ENCODE measurements at regions not wholly inside any gene's neighbourhood (a gene's known extent, or its start where the extent isn't known, plus 50 kb on each side); places are given as distances from the start of the nearest gene placed in this dataset.
"Not testable (repeated sequence)": the region's sequence is repeated elsewhere in the genome, so short reads cannot be mapped to it uniquely, and the experiment has no call there.

DNA sequence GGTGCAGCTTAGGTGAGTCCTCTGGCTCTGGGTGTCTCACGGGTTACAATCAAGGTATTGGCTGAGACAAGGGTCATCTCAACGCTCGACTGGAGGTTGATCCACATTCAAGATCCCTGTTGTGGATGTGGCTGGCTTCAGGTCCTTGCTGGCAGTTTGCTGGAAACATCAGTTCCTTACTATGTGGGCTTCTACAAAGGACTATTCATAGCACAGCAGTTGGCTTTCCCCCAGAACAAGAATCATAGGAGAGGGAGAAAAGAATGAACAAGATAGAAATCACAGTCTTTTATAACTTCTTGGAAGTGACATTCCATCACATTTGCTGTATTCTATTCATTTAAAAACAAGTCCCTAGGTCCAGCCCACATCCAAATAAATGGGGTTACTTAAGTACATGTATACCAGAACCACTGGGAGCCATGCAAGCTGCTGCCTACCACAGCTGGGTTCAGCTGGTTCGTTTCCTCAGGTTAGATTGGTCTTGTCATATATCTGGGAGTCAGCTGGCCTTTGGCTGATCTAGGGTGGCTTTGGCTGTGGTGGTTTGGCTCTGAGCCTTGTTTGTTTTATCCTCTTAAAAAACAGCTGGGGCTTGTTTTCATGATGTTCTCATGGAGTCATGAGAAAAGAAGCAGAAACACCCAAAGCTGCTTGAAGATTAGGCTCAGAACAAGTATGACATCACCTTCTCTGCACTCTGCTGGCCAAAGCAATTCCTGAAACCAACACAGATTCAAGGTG lies 433.2 kb upstream of the SPTLC3 start:
- H3K4me3 ChIP-seq (ENCODE audit: low read depth, low read length), result no peak overlapping the region
- TF ChIP-seq, protein P1, sequence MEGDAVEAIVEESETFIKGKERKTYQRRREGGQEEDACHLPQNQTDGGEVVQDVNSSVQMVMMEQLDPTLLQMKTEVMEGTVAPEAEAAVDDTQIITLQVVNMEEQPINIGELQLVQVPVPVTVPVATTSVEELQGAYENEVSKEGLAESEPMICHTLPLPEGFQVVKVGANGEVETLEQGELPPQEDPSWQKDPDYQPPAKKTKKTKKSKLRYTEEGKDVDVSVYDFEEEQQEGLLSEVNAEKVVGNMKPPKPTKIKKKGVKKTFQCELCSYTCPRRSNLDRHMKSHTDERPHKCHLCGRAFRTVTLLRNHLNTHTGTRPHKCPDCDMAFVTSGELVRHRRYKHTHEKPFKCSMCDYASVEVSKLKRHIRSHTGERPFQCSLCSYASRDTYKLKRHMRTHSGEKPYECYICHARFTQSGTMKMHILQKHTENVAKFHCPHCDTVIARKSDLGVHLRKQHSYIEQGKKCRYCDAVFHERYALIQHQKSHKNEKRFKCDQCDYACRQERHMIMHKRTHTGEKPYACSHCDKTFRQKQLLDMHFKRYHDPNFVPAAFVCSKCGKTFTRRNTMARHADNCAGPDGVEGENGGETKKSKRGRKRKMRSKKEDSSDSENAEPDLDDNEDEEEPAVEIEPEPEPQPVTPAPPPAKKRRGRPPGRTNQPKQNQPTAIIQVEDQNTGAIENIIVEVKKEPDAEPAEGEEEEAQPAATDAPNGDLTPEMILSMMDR (conservative IDR thresholded peaks at IDR 0.05; ENCODE audit: low read depth, low read length), result no peak
- peak; percentile 6 for DNase-seq (ENCODE audit: low read depth)

DNA sequence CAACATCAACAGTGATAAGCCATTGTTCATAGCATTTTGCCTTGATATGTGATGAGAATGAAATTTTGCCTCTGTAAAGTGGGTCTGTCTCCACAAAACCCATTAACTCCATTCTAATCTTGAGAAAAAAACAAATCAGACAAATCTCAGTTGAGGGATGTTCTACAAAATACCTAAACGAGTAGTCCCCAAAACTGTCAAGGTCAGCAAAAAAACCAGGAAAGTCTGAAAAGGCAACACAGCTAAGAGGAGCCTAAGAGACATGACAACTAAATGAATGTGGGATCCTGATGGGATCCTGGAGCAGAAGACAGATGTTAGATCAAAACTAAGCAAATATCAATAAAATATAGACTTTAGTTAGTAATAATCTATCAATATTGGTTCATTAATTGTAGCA lies 431.6 kb upstream of the SPTLC3 start:
- H3K4me3 ChIP-seq (ENCODE audit: low read depth, low read length), result no peak overlapping the region
- DNase-seq (ENCODE audit: low read depth), result no peak
- TF ChIP-seq, protein P1 (conservative IDR thresholded peaks at IDR 0.05; ENCODE audit: low read depth, low read length), result no peak

DNA sequence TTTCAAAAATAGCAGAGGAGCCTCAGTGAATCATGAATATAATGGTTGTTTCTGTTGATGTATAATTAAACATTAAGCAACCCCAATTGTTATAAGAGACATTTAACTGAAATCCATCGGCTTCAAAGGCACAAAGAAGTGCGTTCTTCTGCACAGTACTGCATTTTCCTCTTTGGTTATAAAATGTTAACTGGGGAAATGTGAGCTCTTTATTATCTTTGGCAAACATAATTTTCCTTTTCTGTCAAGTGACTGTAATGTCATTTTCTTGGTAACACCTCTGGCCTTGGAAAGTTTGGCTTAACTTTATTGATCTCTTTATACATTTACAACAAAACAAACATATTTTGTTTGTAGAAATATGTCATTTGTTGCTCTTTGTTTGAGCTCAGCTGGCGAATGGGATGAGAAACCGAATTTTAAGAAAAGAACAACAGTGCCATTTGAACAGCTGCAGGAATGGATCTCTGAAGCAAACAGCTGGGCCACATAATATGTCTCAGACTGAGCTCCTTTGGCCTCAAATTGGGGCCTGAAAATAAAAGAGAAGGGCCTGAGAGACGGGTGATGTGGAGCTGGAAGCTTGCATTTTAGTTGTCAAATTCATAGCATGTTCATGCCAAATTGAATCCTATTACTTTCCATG lies 427.0 kb upstream of the SPTLC3 start:
- TF ChIP-seq, protein P1 (conservative IDR thresholded peaks at IDR 0.05; ENCODE audit: low read depth, low read length), result no peak
- H3K4me3 ChIP-seq (ENCODE audit: low read depth, low read length), result no peak overlapping the region
- DNase-seq (ENCODE audit: low read depth), result no peak

DNA sequence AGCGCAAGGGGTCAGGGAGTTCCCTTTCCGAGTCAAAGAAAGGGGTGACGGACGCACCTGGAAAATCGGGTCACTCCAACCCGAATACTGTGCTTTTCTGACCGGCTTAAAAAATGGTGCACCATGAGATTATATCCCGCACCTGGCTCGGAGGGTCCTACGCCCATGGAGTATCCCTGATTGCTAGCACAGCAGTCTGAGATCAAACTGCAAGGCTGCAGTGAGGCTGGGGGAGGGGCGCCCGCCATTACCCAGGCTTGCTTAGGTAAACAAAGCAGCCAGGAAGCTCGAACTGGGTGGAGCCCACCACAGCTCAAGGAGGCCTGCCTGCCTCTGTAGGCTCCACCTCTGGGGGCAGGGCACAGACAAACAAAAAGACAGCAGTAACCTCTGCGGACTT lies 426.1 kb upstream of the SPTLC3 start:
- DNase-seq (ENCODE audit: low read depth); H3K4me3 ChIP-seq (ENCODE audit: low read depth, low read length): not testable (repeated sequence)

DNA sequence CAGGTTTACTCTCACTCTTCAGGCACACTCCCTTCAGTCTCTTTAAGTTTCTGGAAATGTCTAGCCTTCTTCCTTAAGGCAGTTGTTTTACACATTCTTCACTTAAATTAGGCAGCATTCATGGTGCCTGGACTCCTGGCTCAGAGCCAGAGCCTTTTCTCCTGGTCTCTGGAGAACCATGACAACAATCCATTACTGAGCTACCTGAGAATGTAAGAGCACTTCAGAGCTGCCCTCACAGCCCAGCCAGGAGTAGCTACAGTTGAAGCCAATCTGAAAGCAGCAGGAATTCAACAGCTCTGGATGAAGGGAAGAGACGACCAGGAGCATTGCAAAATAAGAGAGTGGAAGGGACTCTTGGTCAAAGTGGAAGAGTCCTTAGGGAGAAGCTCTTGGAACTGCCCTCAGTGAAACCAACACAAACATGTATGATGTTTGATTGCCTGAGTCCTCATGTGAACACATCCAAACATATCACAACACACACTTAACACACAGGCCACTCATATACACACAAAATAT lies 416.8 kb upstream of the SPTLC3 start:
- DNase-seq (ENCODE audit: low read depth), result no peak
- TF ChIP-seq, protein P1 (conservative IDR thresholded peaks at IDR 0.05; ENCODE audit: low read depth, low read length), result no peak
- H3K4me3 ChIP-seq (ENCODE audit: low read depth, low read length), result no peak overlapping the region

DNA sequence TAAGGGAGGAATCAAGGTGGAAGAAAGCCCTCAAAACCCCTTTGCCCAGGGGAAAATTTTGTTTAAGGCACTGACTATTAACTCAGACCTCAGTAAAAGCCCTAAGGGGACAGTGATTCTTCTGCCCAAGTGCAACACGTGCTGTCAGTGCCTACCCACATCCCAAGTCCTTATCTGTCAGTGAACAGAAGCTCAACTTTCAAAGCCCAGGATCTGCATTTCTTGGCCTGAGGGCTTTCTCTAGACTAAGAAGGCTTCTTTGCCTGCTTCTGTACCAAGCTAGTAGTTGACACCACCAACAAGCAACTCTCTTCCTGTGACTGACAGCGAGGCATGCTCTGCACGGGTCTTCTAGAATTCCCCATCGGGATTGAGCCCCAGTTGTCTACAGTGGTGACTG lies 416.0 kb upstream of the SPTLC3 start:
- H3K4me3 ChIP-seq (ENCODE audit: low read depth, low read length), result no peak overlapping the region
- TF ChIP-seq, protein P1 (conservative IDR thresholded peaks at IDR 0.05; ENCODE audit: low read depth, low read length), result no peak
- DNase-seq (ENCODE audit: low read depth), result no peak

DNA sequence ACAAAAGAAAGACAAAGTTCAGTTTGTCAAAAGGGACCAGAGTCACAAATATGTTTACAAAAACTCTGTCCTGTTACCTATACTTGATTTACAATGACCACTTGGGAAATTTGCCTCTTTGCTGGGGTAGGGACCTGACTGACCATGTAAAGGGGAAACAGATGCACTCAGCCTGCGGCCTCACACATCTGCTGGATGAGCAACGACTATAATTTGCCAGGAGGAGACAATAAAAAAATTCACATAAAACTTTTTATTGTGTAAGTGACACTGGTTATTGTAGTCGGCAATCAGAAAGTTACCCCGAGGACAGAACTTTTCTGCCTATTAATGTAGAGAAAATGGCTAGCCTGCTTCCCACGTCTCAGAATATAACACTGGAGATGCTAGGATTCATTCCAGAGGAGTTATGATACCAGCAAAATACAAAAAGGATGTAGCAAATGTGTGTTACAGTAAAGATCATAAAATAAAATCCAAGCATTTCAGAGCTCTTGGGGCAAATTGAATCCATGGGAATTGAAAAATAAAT lies 415.4 kb upstream of the SPTLC3 start:
- H3K4me3 ChIP-seq (ENCODE audit: low read depth, low read length), result no peak overlapping the region
- DNase-seq (ENCODE audit: low read depth), result no peak
- TF ChIP-seq, protein P1 (conservative IDR thresholded peaks at IDR 0.05; ENCODE audit: low read depth, low read length), result no peak

Measured in choroid plexus epithelial cell (primary cell).